CD4-positive, alpha-beta T cell treated with Interleukin-12 subunit alpha and Interleukin-12 subunit beta, for 1 hour (primary cell): ENCODE measurements at regions not wholly inside any gene's neighbourhood (a gene's known extent, or its start where the extent isn't known, plus 50 kb on each side); places are given as distances from the start of the nearest gene placed in this dataset.
"Not testable (repeated sequence)": the region's sequence is repeated elsewhere in the genome, so short reads cannot be mapped to it uniquely, and the experiment has no call there.

ENCODE experiments used
- DNase-seq: peaks from one replicate; pipeline ENCODE4 v3.0.0-alpha.2; 2020

DNA sequence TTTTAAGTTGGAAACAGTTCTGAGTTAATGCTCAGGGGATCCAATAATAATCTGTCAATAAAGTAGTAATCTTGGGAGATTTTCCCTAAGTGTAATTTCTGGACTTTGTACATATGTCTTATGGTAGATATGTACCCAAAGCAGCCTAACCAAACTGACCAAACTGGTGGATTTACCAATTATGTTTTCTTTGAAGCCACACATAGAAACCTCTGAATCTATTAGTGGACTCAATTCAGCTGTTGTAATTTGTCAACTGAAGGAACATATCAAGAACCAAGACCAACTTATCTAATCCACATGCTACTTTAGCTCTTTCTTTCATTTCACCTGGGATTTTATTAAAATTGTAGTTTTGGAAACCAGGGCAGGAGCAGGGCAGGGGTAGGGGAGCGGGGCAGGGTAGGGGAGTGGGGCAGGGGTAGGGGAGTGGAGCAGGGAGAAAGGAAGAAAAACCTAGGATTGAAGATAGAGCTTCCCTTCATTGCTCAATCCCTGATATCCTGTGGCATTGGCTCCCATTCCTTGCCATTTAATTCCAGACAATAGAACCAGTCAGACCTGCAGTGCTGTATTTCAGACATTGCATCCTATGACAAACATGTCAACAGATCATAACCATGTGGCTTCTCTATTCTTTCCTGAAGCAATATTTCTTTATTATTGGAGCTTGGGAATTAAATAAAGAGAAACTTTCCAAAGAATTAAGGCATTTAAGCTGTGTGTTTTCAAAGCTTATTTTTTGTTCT lies 101.8 kb downstream of the NFKBIZ start:
- DNase-seq = no peak

DNA sequence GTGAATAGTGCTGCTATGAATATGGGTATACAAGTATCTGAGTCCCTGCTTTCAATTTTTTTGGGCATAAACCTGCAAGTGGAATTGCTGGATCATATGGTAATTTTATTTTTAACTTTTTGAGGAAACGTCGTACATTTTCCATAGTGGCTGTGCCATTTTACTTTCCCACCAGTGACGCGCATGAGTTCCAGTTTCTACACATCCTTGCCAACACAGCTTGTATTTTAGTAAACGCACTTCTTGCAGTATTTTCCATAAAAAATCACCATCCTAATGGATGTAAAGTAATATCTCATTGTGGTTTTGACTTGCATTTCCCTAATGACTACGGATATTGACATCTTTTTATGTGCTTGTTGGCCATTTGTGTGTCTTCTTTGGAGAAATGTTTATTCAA lies 105.0 kb downstream of the NFKBIZ start:
- no peak for DNase-seq

DNA sequence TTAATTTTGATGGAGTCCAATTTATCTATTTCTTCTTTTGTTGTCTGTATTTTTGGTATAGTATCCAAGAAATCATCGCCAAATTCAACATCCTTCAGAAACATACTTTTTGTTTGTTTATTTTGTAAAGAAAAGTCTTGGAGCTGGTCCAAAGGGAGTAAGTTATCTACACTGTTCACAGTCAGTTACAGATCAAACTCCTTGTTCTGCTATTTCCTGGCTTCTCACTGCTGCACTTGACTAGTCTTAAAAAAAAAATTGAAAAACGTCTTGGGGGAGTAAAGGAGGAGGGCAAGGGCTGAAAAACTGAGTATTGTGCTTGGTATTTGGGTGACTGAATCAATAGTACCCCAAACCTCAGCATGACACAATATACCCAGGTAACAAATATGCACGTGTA lies 105.6 kb downstream of the NFKBIZ start:
- no peak for DNase-seq

DNA sequence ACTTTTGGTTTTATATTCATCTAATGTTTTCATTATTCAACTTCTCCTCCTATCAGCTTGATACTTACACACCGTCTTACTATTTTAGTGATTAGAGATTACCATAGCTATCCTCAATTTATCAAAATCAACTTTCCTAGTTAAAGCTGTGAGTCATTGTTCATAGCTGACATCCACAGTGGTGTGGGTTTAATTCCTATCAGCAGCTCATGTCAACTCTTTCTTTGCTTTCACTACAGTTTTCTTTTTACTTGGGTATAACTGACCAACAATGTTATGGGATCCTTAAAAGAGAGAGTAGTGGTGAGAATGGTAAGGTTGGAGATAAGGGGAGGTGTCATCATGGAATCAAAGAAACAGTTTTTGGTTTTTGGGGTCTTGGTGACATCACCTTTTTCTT lies 112.7 kb downstream of the NFKBIZ start:
- no peak for DNase-seq

DNA sequence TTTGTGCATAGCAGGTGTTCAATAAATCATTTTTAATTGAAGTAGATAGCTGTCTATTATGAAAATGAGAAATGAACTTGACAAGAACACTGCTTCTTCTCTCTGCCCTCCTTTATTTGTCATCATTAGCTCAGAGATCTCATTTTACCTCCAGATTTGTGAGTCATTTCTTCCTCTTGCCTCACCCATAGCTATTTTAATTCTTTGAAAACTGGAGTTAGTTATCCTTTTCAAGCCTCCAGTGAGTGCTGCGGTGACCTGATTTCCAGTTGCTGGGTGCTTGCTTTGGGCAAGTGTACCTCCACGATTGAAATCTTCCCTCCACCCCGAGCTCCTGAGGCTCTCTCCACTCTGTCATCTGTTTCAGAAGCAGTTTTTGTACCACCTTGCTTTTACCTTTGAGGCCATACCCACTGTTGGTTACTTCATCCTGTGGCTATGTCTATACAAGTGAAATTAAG lies 114.6 kb downstream of the NFKBIZ start:
- no peak for DNase-seq

DNA sequence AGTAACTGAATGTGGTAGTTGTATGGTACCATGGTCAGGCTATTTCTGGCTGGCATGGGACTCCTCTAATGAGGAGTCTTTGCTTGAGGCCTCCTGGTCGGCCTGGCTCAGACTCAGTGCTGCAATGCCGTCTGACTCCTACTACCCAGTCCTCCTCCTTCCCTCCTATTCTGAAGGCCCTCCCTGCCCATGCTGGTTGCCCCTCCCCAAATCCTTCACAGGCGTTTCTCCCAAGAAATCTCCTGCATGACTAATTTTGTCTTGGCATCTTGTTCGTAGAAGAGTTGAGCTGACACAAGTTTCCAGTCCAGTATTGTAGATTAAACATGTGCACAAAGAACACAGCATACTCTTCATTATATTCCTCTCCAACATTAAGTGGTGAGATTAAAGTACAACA lies 115.5 kb downstream of the NFKBIZ start:
- DNase-seq = no peak

DNA sequence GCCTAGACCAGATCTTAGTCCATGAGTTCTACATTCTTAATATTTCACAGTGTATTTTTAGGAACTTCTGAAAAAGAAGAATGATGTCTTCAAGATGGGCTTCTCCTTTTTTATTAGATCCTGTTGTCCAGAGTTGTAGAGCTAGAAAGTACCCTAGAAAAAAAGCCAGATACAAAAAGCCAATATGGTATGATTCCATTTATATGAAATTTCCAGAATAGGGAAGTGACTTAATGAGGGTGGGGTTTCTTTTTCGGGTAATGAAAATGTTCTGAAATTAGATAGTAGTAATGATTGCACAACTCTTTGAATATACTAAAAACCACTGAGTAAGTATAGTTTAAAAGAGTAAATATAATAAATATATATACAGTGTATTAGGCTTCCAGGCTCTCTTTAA lies 116.9 kb downstream of the NFKBIZ start:
- no peak for DNase-seq

DNA sequence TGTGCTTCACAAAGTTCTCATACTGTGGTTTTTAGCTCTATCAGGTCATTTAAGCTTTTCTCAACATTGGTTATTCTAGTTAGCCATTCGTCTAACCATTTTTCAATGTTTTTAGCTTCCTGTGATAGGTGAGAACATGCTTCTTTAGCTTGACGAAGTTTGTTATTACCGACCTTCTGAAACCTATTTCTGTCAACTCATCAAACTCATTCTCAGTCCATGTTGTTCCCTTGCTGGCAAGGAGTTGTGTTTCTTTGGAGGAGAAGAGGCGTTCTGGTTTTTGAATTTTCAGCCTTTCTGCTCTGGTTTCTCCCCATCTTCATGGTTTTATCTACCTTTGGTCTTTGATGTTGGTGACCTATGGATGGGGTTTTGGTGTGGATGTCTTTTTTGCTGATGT lies 120.9 kb downstream of the NFKBIZ start:
- DNase-seq = no peak

DNA sequence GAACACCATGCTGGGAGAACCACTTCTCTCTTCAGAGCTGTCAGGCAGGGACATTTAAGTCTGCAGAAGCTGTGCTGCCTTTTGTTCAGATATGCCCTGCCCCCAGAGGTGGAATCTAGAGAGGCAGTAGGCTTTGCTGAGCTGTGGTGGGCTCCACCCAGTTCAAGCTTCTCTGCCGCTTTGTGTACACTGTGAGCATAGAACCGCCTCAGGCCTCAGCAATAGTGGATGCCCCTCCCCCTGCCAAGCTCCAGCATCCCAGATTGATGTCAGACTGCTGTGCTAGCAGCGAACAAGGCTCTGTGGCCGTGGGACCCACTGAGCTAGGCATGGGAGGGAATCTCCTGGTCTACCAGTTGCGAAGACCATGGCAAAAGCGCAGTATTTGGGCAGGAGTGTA lies 121.6 kb downstream of the NFKBIZ start:
- no peak for DNase-seq

DNA sequence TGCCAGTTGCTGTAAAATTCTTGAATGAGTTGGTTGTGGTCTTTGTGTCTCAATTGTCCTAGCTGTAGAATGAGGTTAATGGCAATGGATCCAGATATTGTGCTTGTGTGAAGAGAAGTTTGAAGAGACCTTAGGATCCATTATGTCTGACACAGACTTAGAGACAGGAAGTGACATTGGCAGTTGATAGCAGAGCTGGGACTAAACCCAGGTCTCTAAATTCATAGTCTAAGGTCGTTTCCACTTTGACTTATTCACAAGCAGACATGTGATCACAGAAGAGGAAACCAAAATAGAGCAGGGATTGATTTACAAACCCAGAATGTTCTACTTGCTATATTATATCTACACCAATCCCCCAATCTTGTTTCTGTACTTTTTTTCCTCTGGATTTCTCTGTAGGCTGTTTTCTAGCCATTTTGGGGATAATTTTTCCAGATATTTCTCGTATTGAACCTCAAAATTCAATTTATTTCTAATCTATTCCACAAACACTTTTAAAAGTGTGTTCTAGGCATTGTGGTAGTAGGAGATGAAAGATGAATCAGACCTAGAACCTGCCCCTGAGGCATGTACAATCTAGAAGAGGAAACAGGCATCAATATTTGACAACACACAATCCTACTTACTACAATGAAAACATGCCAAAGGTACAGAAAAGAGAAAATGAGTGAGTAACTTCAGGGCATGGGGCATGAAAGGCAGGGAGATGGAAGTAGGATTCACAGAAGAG lies 123.3 kb downstream of the NFKBIZ start:
- DNase-seq = no peak

DNA sequence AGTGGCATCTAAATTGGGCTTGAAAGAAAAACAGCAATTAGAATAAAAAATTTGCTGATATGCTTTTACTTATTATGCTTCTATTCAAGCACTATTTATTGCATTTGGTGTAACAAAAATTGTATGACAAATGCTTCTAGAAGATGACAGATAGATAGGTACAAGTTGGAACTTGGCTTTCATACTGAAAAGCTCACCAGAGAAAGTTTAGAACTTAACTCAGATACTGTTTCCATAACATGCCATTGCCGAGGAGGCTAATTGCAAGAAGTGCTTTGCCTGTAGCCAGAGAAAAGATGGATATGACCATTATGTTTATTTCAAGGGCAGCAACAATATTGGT lies 123.8 kb downstream of the NFKBIZ start:
- no peak for DNase-seq

DNA sequence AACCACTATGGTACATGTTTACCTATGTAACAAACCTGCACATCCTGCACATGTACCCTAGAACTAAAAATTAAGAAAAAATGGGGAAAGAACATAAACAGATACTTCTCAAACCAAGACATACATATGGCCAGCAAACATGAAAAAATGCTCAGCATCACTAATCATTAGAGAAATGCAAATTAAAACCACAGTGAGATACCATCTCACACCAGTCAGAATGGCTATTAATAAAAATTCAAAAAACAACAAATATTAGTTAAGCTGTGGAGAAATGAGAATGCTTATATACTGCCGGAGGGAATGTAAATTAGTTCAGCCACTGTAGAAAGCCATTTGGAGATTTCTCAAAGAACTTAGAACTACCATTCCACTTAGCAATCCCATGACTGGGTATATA lies 126.1 kb downstream of the NFKBIZ start:
- DNase-seq = not testable (repeated sequence)

DNA sequence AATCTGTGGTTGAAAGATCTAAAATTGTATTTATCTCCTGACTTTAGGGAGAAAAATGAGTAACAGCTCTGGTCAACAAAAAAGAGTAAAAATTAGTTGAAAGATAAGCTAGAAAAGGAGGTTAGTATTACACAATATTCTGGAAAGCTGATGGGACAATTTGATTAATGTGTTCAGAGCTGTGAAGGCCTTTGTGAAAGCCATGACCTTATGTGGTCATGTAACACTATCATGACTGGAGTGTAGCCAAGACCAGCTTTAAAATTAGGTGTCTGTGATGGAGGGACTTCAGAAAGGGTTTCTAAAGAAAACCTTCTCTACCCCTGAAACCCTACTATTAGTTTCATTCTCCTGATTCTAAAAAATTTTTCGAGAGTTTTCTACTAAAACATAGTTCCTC lies 127.2 kb downstream of the NFKBIZ start:
- DNase-seq = no peak

DNA sequence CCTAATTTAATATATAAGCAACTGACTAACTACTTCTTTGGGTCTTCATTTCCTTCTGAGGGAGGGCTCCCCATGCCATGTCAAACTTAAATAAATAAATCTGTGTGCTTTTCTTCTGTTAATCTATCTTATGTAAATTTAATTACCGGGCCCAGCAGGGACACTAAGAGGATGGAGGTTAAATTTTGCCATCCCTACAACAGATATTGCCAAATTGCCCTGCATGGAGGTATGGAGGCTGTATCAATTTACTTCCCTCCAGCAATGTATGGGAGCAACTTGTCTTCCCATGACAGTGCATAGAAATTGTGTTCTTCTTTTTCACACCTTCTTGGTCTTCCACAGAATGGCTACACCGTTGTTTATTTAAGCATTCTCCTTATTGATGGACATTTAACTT lies 129.0 kb downstream of the NFKBIZ start:
- DNase-seq = no peak

DNA sequence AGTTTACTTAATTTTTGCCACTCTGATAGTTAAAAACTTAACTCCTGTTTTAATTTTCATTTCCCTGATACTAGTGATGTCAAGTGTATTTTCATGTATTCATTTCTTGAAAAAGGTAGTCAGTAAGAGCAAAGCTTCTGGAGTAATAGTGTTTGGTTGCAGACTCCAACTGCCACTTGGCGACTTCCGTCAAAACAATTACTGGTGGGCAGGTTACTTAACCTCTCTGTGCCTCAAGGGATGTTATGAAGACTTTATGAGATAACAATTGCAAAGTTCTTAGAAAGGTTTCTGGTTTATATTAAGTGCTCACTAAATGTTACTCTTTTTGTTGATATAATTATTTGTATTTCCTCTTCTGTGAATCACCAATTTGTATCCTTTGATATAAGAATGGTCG lies 129.7 kb downstream of the NFKBIZ start:
- DNase-seq = no peak

DNA sequence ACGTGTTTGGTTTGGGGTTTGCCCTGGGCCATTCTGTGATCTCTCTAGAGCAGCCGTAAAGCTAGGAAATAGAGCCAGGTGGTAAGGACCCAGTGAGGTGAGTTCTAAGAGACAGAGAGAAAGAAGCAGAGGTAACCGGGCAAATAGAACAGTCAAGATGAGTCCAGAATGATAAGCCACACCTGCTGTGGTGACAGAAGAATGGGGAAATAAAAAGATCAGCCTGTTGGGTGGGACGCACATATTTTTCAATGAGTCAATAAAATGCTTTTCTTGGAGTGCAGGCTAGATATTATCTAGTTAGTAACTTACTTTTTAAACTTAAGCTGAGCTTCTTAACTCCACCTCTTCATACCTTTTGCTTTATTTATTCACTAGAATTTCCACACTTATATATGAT lies 135.0 kb downstream of the NFKBIZ start:
- DNase-seq = no peak

DNA sequence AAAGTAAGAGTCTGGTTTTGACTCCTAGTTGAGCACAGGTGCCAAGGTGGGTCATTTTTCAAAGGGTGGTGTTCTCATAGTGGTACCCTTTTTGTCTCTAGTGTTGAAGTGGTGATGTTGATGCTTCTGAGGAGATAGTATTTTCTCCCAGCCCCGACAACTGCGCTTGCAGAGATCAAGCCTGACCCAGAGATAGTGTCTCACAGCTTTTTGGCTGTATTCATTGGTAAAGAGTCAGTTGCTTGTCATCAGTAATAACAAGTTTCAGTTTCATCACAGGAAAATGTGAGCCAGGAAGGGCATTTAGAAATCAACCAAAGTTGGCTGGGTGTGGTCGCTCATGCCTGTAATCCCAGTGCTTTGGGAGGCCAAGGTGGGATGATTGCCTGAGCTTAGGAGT lies 139.3 kb downstream of the NFKBIZ start:
- DNase-seq = peak; percentile 5

DNA sequence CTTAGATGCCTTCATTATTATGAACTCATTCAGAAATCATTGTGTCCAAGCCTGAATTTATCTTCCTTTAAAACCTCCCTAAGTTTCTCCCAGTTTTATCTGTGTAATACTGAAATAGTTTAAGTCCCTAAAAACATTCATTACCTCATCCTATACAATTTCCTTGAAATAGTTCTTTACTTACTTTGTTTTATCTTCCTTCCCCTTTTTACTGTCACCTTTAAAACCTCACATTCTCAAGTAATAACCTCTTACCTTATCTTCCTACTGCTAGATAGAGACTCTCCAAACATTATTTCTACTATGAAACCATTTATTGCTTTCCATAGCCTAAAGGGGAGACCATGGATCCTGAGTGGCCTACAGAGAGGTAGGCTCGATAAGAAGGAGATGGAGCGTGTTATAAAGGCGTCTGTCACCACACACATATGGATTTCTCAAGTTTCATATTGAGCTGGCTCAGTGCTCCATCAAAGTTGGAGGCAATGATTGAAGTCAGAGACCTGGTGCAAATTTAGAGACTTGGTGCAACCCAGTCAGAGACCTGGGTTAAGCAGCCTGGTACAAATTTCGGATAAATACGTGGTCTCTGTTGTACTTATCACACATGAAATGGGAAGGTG lies 140.4 kb downstream of the NFKBIZ start:
- DNase-seq = no peak

DNA sequence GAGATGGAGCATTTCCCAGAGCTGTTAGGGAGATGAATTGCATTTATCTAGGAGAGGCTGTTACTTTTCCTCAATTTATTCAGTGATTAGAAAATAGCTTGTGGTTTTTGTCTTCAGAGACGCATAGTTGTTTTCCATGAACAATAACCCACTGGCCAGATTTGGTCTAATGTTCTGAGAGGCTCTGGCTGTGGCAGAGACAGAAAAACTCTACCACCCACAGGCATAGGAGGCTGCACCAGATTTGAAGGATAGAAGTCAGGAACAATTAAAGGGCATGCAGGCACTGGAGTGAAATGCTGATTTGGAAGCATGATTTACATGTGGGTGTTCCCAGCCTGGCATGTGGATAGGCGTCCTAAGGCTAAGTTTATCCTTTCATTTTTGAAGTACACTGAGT lies 143.5 kb downstream of the NFKBIZ start:
- DNase-seq = no peak

DNA sequence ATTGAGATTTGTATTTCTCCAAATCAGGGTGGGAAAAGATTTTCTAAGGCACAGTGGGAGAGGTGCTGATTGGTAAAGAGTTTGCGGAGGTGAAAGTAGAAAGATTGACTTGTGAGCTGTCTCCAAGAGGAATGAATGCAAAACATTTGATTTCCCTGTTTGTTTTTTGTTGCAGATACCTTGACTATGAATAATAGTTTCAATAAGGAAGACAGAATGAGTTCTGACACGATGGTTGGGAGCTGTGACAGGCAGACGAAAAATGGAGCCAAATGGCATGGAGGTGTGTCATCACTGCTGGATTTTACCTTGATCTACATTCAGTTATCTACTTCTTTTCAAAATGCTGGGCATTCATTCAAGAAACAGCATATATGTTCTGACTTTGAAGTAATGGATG lies 145.1 kb downstream of the NFKBIZ start:
- no peak for DNase-seq

DNA sequence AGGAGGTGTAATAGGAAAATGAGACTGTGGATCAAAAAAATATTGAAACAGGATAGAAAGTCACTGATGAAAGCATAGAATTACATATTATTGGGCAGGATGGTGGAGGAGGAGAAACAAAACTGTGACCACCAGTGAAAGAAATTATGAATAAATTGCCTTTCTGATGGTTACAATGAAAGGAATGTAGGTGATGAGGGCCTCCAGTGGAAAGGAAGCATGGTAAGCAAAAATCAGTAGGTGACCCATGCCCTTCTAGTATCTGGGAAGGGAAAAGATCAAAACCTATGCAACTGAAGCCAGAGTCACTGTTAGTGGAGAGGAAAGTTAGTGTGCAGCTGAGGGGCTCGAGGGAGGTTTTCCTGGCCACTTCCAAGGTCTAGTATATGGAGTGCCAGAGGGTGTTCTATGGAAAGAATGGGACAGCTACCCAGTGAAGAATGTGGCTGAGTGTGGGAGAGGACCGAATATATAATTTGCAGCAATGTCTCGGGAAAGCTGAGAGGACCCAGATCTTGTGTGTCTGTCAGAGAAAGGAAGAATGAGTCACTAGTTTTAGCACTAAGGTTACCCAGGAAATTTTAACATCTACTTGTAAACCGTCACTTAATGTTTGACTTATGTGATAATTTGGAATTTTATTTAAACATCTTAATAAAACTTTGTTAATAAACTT lies 146.2 kb downstream of the NFKBIZ start:
- no peak for DNase-seq

DNA sequence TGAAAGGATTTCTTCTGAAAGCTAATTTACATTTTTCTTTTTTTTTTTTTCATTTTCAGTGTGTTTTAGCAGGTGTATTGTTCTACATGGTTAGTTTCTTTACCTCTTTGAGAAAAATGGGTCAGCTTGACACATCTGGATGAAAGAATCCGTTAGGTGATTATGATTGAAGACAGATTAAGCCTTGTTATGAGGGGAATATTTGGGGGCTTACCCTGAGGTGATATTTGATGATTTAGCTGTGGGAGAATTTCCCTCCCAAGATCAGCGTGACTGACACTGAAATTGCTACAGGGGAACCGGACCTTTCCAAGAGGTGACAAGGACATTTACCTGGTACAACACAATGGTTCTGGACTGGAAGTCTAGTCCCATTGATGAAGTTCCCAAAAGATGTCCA lies 147.5 kb downstream of the NFKBIZ start:
- no peak for DNase-seq

DNA sequence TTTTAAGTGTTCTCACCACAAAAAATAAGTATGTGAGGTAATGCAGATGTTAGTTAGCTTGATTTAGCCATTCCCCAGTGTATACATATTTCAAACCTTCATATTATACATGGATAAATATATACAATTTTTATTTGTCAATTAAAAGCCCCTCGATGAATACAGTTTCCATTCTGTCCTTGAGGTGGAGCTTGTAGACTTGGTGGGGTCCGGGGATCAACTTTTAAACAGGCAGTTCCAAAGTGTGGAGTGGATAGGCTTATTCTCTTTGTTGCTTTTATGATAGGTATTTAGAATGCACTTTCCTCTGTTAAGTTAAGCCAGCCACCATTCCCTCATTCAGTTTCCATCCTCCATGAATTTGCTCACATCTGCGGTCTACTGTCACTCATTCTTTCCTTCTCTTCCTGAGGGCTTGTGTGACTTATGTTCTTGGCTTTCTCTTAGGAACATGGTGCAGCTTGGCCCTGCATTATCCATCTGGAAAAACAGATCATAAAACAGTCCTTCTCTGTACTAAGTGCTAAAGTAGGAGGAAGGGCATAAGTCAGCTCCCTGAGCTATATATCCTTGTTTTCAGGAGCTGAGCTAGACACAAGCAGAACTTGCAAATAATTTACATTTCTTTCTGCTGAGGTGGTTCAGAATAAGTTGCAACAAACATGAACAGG lies 149.1 kb downstream of the NFKBIZ start:
- no peak for DNase-seq
